Effector memory CD8-positive, alpha-beta T cell (primary cell): ENCODE measurements at regions not wholly inside any gene's neighbourhood (a gene's known extent, or its start where the extent isn't known, plus 50 kb on each side); places are given as distances from the start of the nearest gene placed in this dataset.
"Not testable (repeated sequence)": the region's sequence is repeated elsewhere in the genome, so short reads cannot be mapped to it uniquely, and the experiment has no call there.

ENCODE experiments used
- ATAC-seq: fragments of 150-1000 bp; cut with Tn5 transposase; replicated peaks from 2 replicates; pipeline ENCODE4 v1.10.0; 2021; ENCODE audit warnings: mild to moderate bottlenecking, moderate library complexity
- DNase-seq, 3 experiments: peaks; one replicate each; pipeline ENCODE4 v3.0.0; 2021
- H3K27ac Mint-ChIP-seq, 2 donors: one replicate each; pipeline ENCODE4 v1.8.0; 2022; ENCODE audit warnings: mild to moderate bottlenecking in 2 of 2, mixed read lengths in 2 of 2, moderate library complexity in 2 of 2
- H3K27me3 Mint-ChIP-seq, 2 donors: one replicate each; pipeline ENCODE4 v1.8.0; 2022; ENCODE audit warnings: mixed read lengths in 2 of 2
- H3K36me3 Mint-ChIP-seq: one replicate; pipeline ENCODE4 v1.8.0; 2022; ENCODE audit warnings: mild to moderate bottlenecking, moderate library complexity, mixed read lengths; ENCODE audit not compliant: insufficient read depth
- H3K4me1 Mint-ChIP-seq, 2 donors: one replicate each; pipeline ENCODE4 v1.8.0; 2022; ENCODE audit warnings: low read depth in 2 of 2, mixed read lengths in 2 of 2
- H3K4me3 Mint-ChIP-seq, 2 donors: one replicate each; pipeline ENCODE4 v1.8.0; 2022; ENCODE audit warnings: mild to moderate bottlenecking in 2 of 2, mixed read lengths in 2 of 2, moderate library complexity in 2 of 2
- H3K9me3 Mint-ChIP-seq, 2 donors: one replicate each; pipeline ENCODE4 v1.8.0; 2022; ENCODE audit warnings: mixed read lengths in 2 of 2

DNA sequence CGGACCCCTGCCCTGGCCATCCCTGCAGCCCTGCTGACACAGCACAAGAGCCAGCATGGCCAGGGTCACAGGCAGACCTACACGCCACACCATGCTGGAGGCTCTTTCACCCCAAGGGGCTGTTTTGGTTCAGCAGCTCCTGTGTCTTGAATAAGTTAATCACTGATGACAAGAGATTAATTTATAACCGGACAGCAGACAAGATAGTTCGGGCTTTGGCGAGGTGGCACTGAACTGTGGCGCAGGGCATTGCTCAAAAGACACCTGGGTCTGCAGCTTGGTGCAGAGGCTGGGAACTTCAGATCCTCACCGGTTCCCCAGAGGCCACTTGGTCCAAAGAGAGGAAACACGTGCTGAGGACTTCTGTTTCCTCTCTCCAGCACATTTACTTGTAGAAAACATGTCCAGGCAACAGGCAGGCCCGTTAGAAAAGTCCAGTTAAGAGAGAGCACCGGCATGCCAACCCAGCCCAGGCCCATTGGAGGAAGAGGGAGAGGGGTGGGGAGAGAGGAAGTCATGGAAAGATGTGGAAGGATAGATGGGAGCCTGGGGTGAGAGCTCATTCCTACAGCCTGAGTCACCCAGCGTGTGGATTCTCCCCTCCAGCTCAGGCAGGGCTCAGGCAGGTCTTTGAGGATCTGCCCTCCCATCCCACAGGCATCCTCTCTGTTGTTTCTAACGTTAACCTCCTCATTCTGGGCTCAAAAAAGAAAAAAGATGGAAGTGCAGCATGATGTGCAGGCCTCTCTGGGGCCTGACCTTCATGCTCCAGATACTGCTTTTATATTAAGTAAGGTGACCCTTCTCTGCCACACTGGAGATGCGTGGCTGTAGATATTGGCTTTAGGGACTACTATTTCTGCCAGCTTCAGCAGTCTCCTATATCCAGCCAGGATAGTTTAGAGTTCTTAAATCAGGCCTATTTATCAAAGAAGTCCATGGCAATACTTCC, 80.0 kb upstream of the HNF1B start:
- no peaks in the 10 kb centered on the region for H3K9me3 Mint-ChIP-seq
- peaks cover 20 to 41% of the 10 kb centered on the region in 2 donors for H3K27me3 Mint-ChIP-seq
- H3K4me3 Mint-ChIP-seq: no peak overlapping the region
- H3K27ac Mint-ChIP-seq: no peak overlapping the region
- no peak for ATAC-seq
- no peaks in the 10 kb centered on the region for H3K36me3 Mint-ChIP-seq
- peaks cover 0 to 1% of the 10 kb centered on the region in 2 donors for H3K4me1 Mint-ChIP-seq
- DNase-seq: no peak

GRCh38 chr17:37823996-37824395, 79.1 kb upstream of the HNF1B start:
- ATAC-seq (no peak), DNase-seq (no peak)
- no peaks in the 10 kb centered on the region for H3K9me3 Mint-ChIP-seq
- H3K27me3 Mint-ChIP-seq: peaks cover 19 to 39% of the 10 kb centered on the region in 2 donors
- no peaks in the 10 kb centered on the region for H3K36me3 Mint-ChIP-seq
- peaks cover 0 to 1% of the 10 kb centered on the region in 2 donors for H3K4me1 Mint-ChIP-seq
- H3K27ac Mint-ChIP-seq: no peak overlapping the region
- no peak overlapping the region for H3K4me3 Mint-ChIP-seq

GRCh38 chr17:37820995-37821713, 76.3 kb upstream of the HNF1B start:
- ATAC-seq: no peak
- Mint-ChIP-seq H3K36me3 (no peaks in the 10 kb centered on the region), H3K4me1 (no peaks in the 10 kb centered on the region), H3K9me3 (no peaks in the 10 kb centered on the region), H3K4me3 (no peak overlapping the region), H3K27me3 (peaks cover 6 to 23% of the 10 kb centered on the region in 2 donors), H3K27ac (no peak overlapping the region)
- no peak for DNase-seq

- no peak for DNase-seq
- H3K4me1 Mint-ChIP-seq: no peaks in the 10 kb centered on the region
- H3K36me3 Mint-ChIP-seq: no peaks in the 10 kb centered on the region
- no peak overlapping the region for H3K27ac Mint-ChIP-seq
- peaks cover 9 to 20% of the 10 kb centered on the region in 2 donors for H3K27me3 Mint-ChIP-seq
- no peak for ATAC-seq
- H3K9me3 Mint-ChIP-seq: no peaks in the 10 kb centered on the region
- H3K4me3 Mint-ChIP-seq: no peak overlapping the region
Measured at GRCh38 chr17:37820313-37820994, 75.6 kb upstream of the HNF1B start.

DNA sequence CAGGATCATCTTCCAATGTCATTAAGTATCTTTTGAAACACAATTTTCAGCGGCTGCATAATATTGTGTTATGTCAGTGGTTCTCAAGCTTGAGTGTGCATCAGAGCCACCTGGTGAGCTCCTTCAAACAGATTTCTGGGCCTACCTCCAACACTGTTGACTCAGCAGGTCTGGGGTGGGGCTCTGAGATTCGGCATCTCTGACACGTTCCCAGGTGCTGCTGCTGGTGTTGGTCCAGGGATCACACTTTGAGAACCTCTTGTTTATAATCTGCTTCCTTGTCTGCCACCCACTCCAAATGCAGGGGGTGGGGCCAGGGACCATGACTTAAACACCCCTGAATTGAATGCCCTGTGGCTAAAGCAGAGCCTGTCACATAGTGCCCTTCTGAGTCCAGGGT, 73.8 kb upstream of the HNF1B start:
- DNase-seq: no peak
- peaks cover 14 to 24% of the 10 kb centered on the region in 2 donors for H3K27me3 Mint-ChIP-seq
- H3K36me3 Mint-ChIP-seq: no peaks in the 10 kb centered on the region
- no peaks in the 10 kb centered on the region for H3K4me1 Mint-ChIP-seq
- no peak for ATAC-seq
- H3K4me3 Mint-ChIP-seq: no peak overlapping the region
- H3K27ac Mint-ChIP-seq: no peak overlapping the region
- H3K9me3 Mint-ChIP-seq: no peaks in the 10 kb centered on the region

GRCh38 chr17:37816950-37817349, 72.1 kb upstream of the HNF1B start:
- Mint-ChIP-seq H3K4me1 (no peaks in the 10 kb centered on the region), H3K27me3 (peaks cover 30 to 39% of the 10 kb centered on the region in 2 donors), H3K36me3 (no peaks in the 10 kb centered on the region), H3K4me3 (no peak overlapping the region), H3K27ac (no peak overlapping the region), H3K9me3 (no peaks in the 10 kb centered on the region)
- ATAC-seq (no peak), DNase-seq (no peak)

- Mint-ChIP-seq H3K27ac (no peak overlapping the region), H3K4me1 (no peaks in the 10 kb centered on the region), H3K27me3 (peaks cover 41 to 49% of the 10 kb centered on the region in 2 donors), H3K4me3 (no peak overlapping the region), H3K36me3 (no peaks in the 10 kb centered on the region), H3K9me3 (no peaks in the 10 kb centered on the region)
- ATAC-seq: no peak
- DNase-seq: no peak
Measured at GRCh38 chr17:37815536-37815935, 70.7 kb upstream of the HNF1B start.

- H3K4me3 Mint-ChIP-seq: no peak overlapping the region
- DNase-seq (no peak), ATAC-seq (no peak)
- H3K27ac Mint-ChIP-seq: no peak overlapping the region
- H3K4me1 Mint-ChIP-seq: no peaks in the 10 kb centered on the region
- peaks cover 41 to 49% of the 10 kb centered on the region in 2 donors for H3K27me3 Mint-ChIP-seq
- no peaks in the 10 kb centered on the region for H3K9me3 Mint-ChIP-seq
- H3K36me3 Mint-ChIP-seq: peaks cover under 1% of the 10 kb centered on the region
Measured at GRCh38 chr17:37813751-37814150, 68.9 kb upstream of the HNF1B start.

DNA sequence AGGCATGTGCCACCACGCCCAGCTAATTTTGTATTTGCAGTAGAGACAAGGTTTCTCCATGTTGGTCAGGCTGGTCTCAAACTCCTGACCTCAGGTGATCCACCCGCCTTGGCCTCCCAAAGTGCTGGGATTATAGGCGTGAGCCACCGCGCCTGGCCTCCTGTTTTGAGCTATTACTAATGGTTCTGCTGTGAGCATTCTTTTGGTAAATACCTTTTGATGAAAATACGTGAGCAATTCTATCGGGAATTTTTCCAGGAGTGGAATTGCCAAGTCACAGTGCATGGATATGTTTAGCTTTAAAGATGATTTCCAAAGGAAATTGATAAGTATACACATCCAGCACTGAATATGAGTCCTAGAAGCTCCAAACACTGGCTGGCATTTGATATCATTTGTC, 64.0 kb upstream of the HNF1B start:
- peaks cover 27 to 29% of the 10 kb centered on the region in 2 donors for H3K27me3 Mint-ChIP-seq
- not testable (repeated sequence) for H3K27ac Mint-ChIP-seq, H3K9me3 Mint-ChIP-seq, H3K4me1 Mint-ChIP-seq, DNase-seq, H3K36me3 Mint-ChIP-seq, H3K4me3 Mint-ChIP-seq, ATAC-seq

GRCh38 chr17:37802712-37803416, 58.0 kb upstream of the HNF1B start:
- peaks cover 9 to 20% of the 10 kb centered on the region in 2 donors for H3K27me3 Mint-ChIP-seq
- no peaks in the 10 kb centered on the region for H3K36me3 Mint-ChIP-seq
- DNase-seq (no peak), ATAC-seq (no peak)
- no peaks in the 10 kb centered on the region for H3K9me3 Mint-ChIP-seq
- no peaks in the 10 kb centered on the region for H3K4me1 Mint-ChIP-seq
- no peak overlapping the region for H3K27ac Mint-ChIP-seq
- no peak overlapping the region for H3K4me3 Mint-ChIP-seq

- DNase-seq (no peak), ATAC-seq (no peak)
- H3K4me1 Mint-ChIP-seq: no peaks in the 10 kb centered on the region
- H3K9me3 Mint-ChIP-seq: no peaks in the 10 kb centered on the region
- no peak overlapping the region for H3K4me3 Mint-ChIP-seq
- no peaks in the 10 kb centered on the region for H3K36me3 Mint-ChIP-seq
- H3K27me3 Mint-ChIP-seq: peaks cover 14 to 28% of the 10 kb centered on the region in 2 donors
- H3K27ac Mint-ChIP-seq: no peak overlapping the region
Measured at GRCh38 chr17:37802061-37802595, 57.3 kb upstream of the HNF1B start.

DNA sequence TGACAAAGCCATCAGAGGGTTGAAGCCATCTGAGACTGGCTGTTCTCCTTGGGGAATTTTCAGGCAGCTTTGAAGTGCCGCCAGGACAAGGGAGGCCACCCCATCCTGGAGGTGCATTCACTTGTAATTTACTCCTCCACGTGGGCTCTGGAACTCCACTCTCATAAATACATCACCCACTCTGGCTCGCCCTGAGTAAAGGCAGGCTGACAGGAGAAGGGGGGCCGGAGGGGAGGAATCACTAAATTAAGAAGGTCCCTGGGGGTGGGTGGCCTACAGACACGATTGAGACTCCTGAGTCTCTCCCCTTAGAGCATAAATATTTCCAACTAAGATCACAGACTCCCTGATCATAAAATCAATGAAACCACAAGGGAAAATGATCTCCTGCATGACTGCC, 56.3 kb upstream of the HNF1B start:
- Mint-ChIP-seq H3K4me3 (no peak overlapping the region), H3K27ac (no peak overlapping the region), H3K9me3 (no peaks in the 10 kb centered on the region), H3K36me3 (no peaks in the 10 kb centered on the region), H3K27me3 (peaks cover 14 to 37% of the 10 kb centered on the region in 2 donors), H3K4me1 (no peaks in the 10 kb centered on the region)
- ATAC-seq (no peak), DNase-seq (no peak)

GRCh38 chr17:37797206-37797605, 52.3 kb upstream of the HNF1B start:
- Mint-ChIP-seq H3K27ac (no peak overlapping the region), H3K36me3 (no peaks in the 10 kb centered on the region), H3K27me3 (peaks cover 37 to 71% of the 10 kb centered on the region in 2 donors), H3K4me1 (no peaks in the 10 kb centered on the region), H3K4me3 (no peak overlapping the region), H3K9me3 (no peaks in the 10 kb centered on the region)
- DNase-seq (no peak), ATAC-seq (no peak)
